Activated CD8-positive, alpha-beta memory T cell treated with anti-CD3 and anti-CD28 coated beads, Interleukin-2, amount 50 U/mL, for 1 hour (primary cell): ENCODE measurements at regions not wholly inside any gene's neighbourhood (a gene's known extent, or its start where the extent isn't known, plus 50 kb on each side); places are given as distances from the start of the nearest gene placed in this dataset.
"Not testable (repeated sequence)": the region's sequence is repeated elsewhere in the genome, so short reads cannot be mapped to it uniquely, and the experiment has no call there.

Experiments
- DNase-seq: peaks from one replicate; pipeline ENCODE4 v3.0.0-alpha.2; 2020; ENCODE audit errors: extremely low read depth

GRCh38 chr9:85077944-85078343 lies 408.4 kb downstream of the NTRK2 start:
- no peak for DNase-seq

GRCh38 chr9:85077146-85077545 lies 407.6 kb downstream of the NTRK2 start:
- DNase-seq = not testable (repeated sequence)
